GM12878 (cell line): ENCODE measurements at regions not wholly inside any gene's neighbourhood (a gene's known extent, or its start where the extent isn't known, plus 50 kb on each side); places are given as distances from the start of the nearest gene placed in this dataset.

ENCODE experiments used
- ATAC-seq: fragments of 200-7000 bp; cut with Tn5 transposase; 3 replicates; pipeline ENCODE4 v1.9.1; 2020; ENCODE audit warnings: mild to moderate bottlenecking, moderate library complexity
- BruUV-seq: library from RNA; stranded (reverse); fragments of 400-500 nt; replicated peaks from 2 replicates; lab custom pipeline; 2021; lab: Mats Ljungman, UMichigan
- CTCF ChIA-PET: fragments of 300-600 bp; sonication (Branson Sonifier 250); formaldehyde crosslinking; extraction: SDS; loops from one replicate; lab custom pipeline; 2021; ENCODE audit warnings: inconsistent platforms; lab: Yijun Ruan, JAX
- POLR2A ChIA-PET: fragments of 350-600 bp; formaldehyde crosslinking; extraction: SDS; loops from one replicate; lab custom pipeline; 2021; ENCODE audit warnings: inconsistent platforms; lab: Charles Lee
- RAD21 ChIA-PET: fragments of 300-600 bp; sonication (Branson Sonifier 250); formaldehyde crosslinking; loops from one replicate; lab custom pipeline; 2023; ENCODE audit warnings: antibody characterized with exemption; ENCODE audit not compliant: unreplicated experiment; lab: Charles Lee
- SMC1A ChIA-PET: fragments of 300-600 bp; sonication (Branson Sonifier 250); formaldehyde crosslinking; loops from one replicate; lab custom pipeline; 2023; ENCODE audit not compliant: unreplicated experiment, uncharacterized antibody; lab: Charles Lee
- DNase-seq: peaks from one replicate; pipeline ENCODE4 v3.0.0-alpha.2; 2011; ENCODE audit warnings: low read depth, low spot score
- FAIRE-seq: peaks from 3 replicates; lab custom pipeline; 2011; peaks lifted over from hg19 to GRCh38; lab: Jason Lieb, UNC
- H2AFZ ChIP-seq: 2 replicates; pipeline ENCODE4 v1.6.0; 2011; ENCODE audit warnings: low read depth, low read length, control low read depth; ENCODE audit not compliant: control insufficient read depth
- H3K27ac ChIP-seq: 2 replicates; pipeline ENCODE4 v1.5.1; 2011; ENCODE audit warnings: control low read depth; ENCODE audit not compliant: control insufficient read depth, insufficient read depth
- H3K27me3 ChIP-seq, 2 experiments: replicated peaks in 1 of 2; 2 replicates each; pipeline versions ENCODE4 v1.6.0 to v1.6.1; 2011; ENCODE audit warnings: low read length in 1 of 2; ENCODE audit not compliant: control insufficient read depth in 2 of 2, insufficient read depth in 2 of 2
- H3K36me3 ChIP-seq, 2 experiments: 2 replicates each; pipeline ENCODE4 v1.5.1; 2011; ENCODE audit warnings: low read length in 1 of 2; ENCODE audit not compliant: control insufficient read depth in 2 of 2, insufficient read depth in 2 of 2
- H3K4me1 ChIP-seq: 2 replicates; pipeline ENCODE4 v1.6.1; 2011; ENCODE audit warnings: mild to moderate bottlenecking, low read length, moderate library complexity, mixed read lengths; ENCODE audit not compliant: control insufficient read depth, insufficient read depth
- H3K4me2 ChIP-seq: 2 replicates; pipeline ENCODE4 v1.6.0; 2011; ENCODE audit warnings: control low read depth; ENCODE audit not compliant: control insufficient read depth, insufficient read depth
- H3K4me3 ChIP-seq: fragments of 200-600 bp; sonication (generic); 2 replicates; pipeline ENCODE4 v1.5.1; 2016
- H3K79me2 ChIP-seq: 2 replicates; pipeline ENCODE4 v1.6.0; 2011; ENCODE audit warnings: low read length; ENCODE audit not compliant: control insufficient read depth, insufficient read depth
- H3K9ac ChIP-seq: 2 replicates; pipeline ENCODE4 v1.8.0; 2011; ENCODE audit warnings: low read length, control low read depth, mixed read lengths; ENCODE audit not compliant: control insufficient read depth, insufficient read depth
- H3K9me3 ChIP-seq: replicated peaks from 3 replicates; pipeline ENCODE4 v1.5.1; 2011; ENCODE audit warnings: mild to moderate bottlenecking, low read length; ENCODE audit not compliant: control insufficient read depth, insufficient read depth
- H4K20me1 ChIP-seq: 2 replicates; pipeline ENCODE4 v1.6.0; 2011; ENCODE audit not compliant: control insufficient read depth, insufficient read depth
- CEBPB ChIP-seq, 2 experiments: fragments of 150-350 bp in 1 of 2; IDR thresholded peaks; 2 replicates each; pipeline ENCODE4 v1.6.1; 2012 to 2014; ENCODE audit warnings: low read depth in 2 of 2, low read length in 2 of 2, borderline replicate concordance in 1 of 2, inconsistent platforms in 1 of 2
- CHD4 ChIP-seq: fragments of 200-600 bp; sonication (generic); IDR thresholded peaks from 2 replicates; pipeline ENCODE4 v1.6.1; 2016; ENCODE audit warnings: mild to moderate bottlenecking
- CUX1 ChIP-seq: IDR thresholded peaks from 2 replicates; pipeline ENCODE4 v1.6.1; 2012; ENCODE audit warnings: improper control_type of control experiment, low read depth, low read length; ENCODE audit not compliant: insufficient replicate concordance
- KDM1A ChIP-seq: fragments of 200-600 bp; sonication (generic); IDR thresholded peaks from 2 replicates; pipeline ENCODE4 v1.6.1; 2016; ENCODE audit warnings: borderline replicate concordance
- RFX5 ChIP-seq: IDR thresholded peaks from 2 replicates; pipeline ENCODE4 v1.6.1; 2011; ENCODE audit warnings: low read depth, low read length, improper control_type of control experiment
- RUNX3 ChIP-seq: IDR thresholded peaks from 2 replicates; pipeline ENCODE4 v1.6.1; 2012; ENCODE audit warnings: low read length, inconsistent platforms
- SIX5 ChIP-seq: IDR thresholded peaks from 2 replicates; pipeline ENCODE4 v1.6.1; 2011; ENCODE audit warnings: mild to moderate bottlenecking, low read depth, low read length, moderate library complexity; ENCODE audit not compliant: severe bottlenecking
- SREBF2 ChIP-seq: IDR thresholded peaks from 2 replicates; pipeline ENCODE4 v1.6.1; 2012; ENCODE audit warnings: mild to moderate bottlenecking, low read length
- STAT3 ChIP-seq: IDR thresholded peaks from 2 replicates; pipeline ENCODE4 v1.6.1; 2011; ENCODE audit warnings: low read depth, low read length, improper control_type of control experiment
- ZNF687 ChIP-seq: fragments of 450-650 bp; IDR thresholded peaks from 2 replicates; pipeline ENCODE4 v1.6.1; 2017; ENCODE audit warnings: mild to moderate bottlenecking, moderate library complexity
- ZSCAN29 ChIP-seq: fragments of 450-650 bp; IDR thresholded peaks from 2 replicates; pipeline ENCODE4 v1.6.1; 2017; ENCODE audit warnings: mild to moderate bottlenecking, moderate library complexity
- whole genome bisulfite sequencing: methylation state at CpG from one replicate; pipeline ENCODE4 v1.1.6; 2016; ENCODE audit warnings: low lambda C conversion rate; ENCODE audit not compliant: insufficient replicate concordance, insufficient coverage; ENCODE audit errors: missing lambda C conversion rate; 5-methylcytosine and 5-hydroxymethylcytosine counted together
- in situ Hi-C: fragments of 300-500 bp; cut with MboI; formaldehyde crosslinking; loops from 9 replicates; pipeline ENCODE4 v1.14.3; 2018; ENCODE audit warnings: mixed read lengths
- intact Hi-C: fragments of 100-400 bp; cut with micrococcal nuclease; formaldehyde crosslinking; loops from one replicate; pipeline ENCODE4 v1.14.2; 2022; ENCODE audit not compliant: unreplicated experiment

- TF ChIP-seq CUX1 (no peak), SIX5 (no peak), CEBPB (IDR thresholded peaks at IDR 0.05; ENCODE audit: borderline replicate concordance in 1 of 2, low read depth in 2 of 2, low read length in 2 of 2) (no peak), CHD4 (no peak)
Observed at GRCh38 chr9:91092214-91092613, 269.5 kb downstream of the AUH start (continued).

- intact Hi-C loops (no loop called here), in situ Hi-C loops (no loop called here)
- no peak for ATAC-seq
- CTCF ChIA-PET = no interaction called here
- POLR2A ChIA-PET = no interaction called here
- Histone ChIP-seq H3K9me3 (no peaks in the 10 kb centered on the region; the same call in 2 of the 3 replicates), H3K9ac (no peak overlapping the region), H3K27me3 (peaks cover 2 to 7% of the 10 kb centered on the region in 2 experiments; a peak in 3 of 4 replicates), H3K4me3 (no peak overlapping the region), H3K79me2 (no peaks in the 10 kb centered on the region), H4K20me1 (no peaks in the 10 kb centered on the region; the same call in 1 of the 2 replicates), H3K4me2 (no peak overlapping the region), H3K36me3 (no peaks in the 10 kb centered on the region), H3K4me1 (no peaks in the 10 kb centered on the region), H2AFZ (no peak overlapping the region), H3K27ac (no peak overlapping the region)
- BruUV-seq = no TSS peak
- DNase-seq = no peak
- 31% methylated on average over 1 of the region's 1 CpG for WGBS
- RAD21 ChIA-PET = no interaction called here
- FAIRE-seq = no peak
- SMC1A ChIA-PET = interaction anchor here (0.6 to 1.5 kb wide), 3 partner anchors 98 to 339 kb away, joined by 3 to 4 read pairs (median 3); no protein-coding TSS in a partner anchor
- no peak for TF ChIP-seq STAT3
- TF ChIP-seq ZNF687 = no peak
- no peak for TF ChIP-seq ZSCAN29
- no peak for TF ChIP-seq KDM1A
- TF ChIP-seq SREBF2 = no peak
- peak; percentile 22; the same call in 1 of the 2 replicates for TF ChIP-seq RUNX3
- TF ChIP-seq RFX5 = no peak
Observed at GRCh38 chr9:91094324-91095088, 267.2 kb downstream of the AUH start.
